ENCODE measurements at regions not wholly inside any gene's neighbourhood (a gene's known extent, or its start where the extent isn't known, plus 50 kb on each side); places are given as distances from the start of the nearest gene placed in this dataset.

DNA sequence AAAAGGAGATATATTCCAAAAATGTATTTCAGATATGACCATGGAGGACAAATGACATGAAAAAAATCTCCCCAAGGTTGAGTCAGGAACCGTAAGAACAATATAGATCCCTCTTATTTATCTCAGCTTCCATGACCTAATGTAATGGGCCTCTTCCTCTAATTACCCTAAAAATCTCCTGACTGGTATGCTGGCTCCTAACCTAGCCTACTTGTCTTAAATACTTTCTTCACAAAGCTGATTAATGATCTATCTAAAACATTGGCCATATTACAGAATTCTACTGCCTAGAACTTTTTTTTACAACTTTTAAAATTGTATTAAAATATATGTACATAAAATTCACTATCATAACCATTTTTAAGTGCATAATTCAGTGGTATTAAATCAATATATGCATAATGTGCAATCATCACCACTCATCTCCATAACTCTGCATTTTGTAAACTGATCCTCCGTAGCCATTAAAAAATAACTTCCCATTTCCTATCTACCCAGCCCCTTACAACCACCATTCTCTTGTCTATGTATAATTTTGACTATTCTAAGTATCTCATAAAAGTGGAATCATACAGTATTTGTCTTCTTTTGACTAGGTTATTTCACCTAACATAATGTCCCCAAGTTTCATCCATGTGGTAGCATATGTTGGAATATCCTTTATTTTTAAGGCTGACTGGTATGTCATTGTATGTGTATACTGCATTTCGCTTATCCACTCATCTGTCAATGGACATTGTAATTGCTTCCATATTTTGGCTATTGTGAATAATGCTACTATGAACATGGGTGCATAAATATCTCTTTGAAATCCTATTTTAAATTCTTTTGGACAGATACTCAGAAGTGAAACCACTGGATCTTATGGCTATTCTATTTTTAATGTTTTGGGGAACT, 464.6 kb downstream of the ADAMTS20 start:
- H3K36me3 ChIP-seq (ENCODE audit: control insufficient read depth in 2 of 2, insufficient read depth in 1 of 2, low read length in 2 of 2) = no peaks in the 10 kb centered on the region
- no peak overlapping the region for H3K27ac ChIP-seq (ENCODE audit: extremely low read depth, low read depth, low read length)
- H3K4me3 ChIP-seq (ENCODE audit: low read depth, low read length) = no peak overlapping the region
- ChIA-PET CTCF (no interaction called here), POLR2A (no interaction called here)
- TF ChIP-seq ZNF239 (tag by site-specific recombination; IDR thresholded peaks at IDR 0.05) (no peak), KLF16 (tag by site-specific recombination; IDR thresholded peaks at IDR 0.05) (no peak), ZFP37 (tag by site-specific recombination; IDR thresholded peaks at IDR 0.05) (no peak), KLF10 (tag by site-specific recombination; IDR thresholded peaks at IDR 0.05) (no peak), ZNF24 (tag by site-specific recombination; IDR thresholded peaks at IDR 0.05) (no peak), ZNF121 (tag by site-specific recombination; IDR thresholded peaks at IDR 0.05) (no peak), ZNF514 (tag by site-specific recombination; IDR thresholded peaks at IDR 0.05) (no peak), FEZF1 (tag by site-specific recombination; IDR thresholded peaks at IDR 0.05) (no peak), ZNF132 (tag by site-specific recombination; IDR thresholded peaks at IDR 0.05; ENCODE audit: borderline replicate concordance) (no peak), ZNF140 (tag by site-specific recombination; IDR thresholded peaks at IDR 0.05) (no peak), ZNF843 (tag by site-specific recombination; IDR thresholded peaks at IDR 0.05) (no peak), ZNF529 (tag by site-specific recombination; IDR thresholded peaks at IDR 0.05; ENCODE audit: insufficient replicate concordance) (no peak), SALL2 (tag by site-specific recombination; IDR thresholded peaks at IDR 0.05; ENCODE audit: borderline replicate concordance) (no peak), ZNF16 (tag by site-specific recombination; IDR thresholded peaks at IDR 0.05; ENCODE audit: low read depth) (no peak), ZNF37A (tag by site-specific recombination; IDR thresholded peaks at IDR 0.05) (no peak)
- TF ChIP-seq, protein P1, sequence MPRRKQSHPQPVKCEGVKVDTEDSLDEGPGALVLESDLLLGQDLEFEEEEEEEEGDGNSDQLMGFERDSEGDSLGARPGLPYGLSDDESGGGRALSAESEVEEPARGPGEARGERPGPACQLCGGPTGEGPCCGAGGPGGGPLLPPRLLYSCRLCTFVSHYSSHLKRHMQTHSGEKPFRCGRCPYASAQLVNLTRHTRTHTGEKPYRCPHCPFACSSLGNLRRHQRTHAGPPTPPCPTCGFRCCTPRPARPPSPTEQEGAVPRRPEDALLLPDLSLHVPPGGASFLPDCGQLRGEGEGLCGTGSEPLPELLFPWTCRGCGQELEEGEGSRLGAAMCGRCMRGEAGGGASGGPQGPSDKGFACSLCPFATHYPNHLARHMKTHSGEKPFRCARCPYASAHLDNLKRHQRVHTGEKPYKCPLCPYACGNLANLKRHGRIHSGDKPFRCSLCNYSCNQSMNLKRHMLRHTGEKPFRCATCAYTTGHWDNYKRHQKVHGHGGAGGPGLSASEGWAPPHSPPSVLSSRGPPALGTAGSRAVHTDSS (tag by site-specific recombination; IDR thresholded peaks at IDR 0.05) = no peak
- TF ChIP-seq, protein P2, sequence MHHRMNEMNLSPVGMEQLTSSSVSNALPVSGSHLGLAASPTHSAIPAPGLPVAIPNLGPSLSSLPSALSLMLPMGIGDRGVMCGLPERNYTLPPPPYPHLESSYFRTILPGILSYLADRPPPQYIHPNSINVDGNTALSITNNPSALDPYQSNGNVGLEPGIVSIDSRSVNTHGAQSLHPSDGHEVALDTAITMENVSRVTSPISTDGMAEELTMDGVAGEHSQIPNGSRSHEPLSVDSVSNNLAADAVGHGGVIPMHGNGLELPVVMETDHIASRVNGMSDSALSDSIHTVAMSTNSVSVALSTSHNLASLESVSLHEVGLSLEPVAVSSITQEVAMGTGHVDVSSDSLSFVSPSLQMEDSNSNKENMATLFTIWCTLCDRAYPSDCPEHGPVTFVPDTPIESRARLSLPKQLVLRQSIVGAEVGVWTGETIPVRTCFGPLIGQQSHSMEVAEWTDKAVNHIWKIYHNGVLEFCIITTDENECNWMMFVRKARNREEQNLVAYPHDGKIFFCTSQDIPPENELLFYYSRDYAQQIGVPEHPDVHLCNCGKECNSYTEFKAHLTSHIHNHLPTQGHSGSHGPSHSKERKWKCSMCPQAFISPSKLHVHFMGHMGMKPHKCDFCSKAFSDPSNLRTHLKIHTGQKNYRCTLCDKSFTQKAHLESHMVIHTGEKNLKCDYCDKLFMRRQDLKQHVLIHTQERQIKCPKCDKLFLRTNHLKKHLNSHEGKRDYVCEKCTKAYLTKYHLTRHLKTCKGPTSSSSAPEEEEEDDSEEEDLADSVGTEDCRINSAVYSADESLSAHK (tag by site-specific recombination; IDR thresholded peaks at IDR 0.05) = no peak
- TF ChIP-seq, protein P3, sequence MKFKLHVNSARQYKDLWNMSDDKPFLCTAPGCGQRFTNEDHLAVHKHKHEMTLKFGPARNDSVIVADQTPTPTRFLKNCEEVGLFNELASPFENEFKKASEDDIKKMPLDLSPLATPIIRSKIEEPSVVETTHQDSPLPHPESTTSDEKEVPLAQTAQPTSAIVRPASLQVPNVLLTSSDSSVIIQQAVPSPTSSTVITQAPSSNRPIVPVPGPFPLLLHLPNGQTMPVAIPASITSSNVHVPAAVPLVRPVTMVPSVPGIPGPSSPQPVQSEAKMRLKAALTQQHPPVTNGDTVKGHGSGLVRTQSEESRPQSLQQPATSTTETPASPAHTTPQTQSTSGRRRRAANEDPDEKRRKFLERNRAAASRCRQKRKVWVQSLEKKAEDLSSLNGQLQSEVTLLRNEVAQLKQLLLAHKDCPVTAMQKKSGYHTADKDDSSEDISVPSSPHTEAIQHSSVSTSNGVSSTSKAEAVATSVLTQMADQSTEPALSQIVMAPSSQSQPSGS (tag by site-specific recombination; IDR thresholded peaks at IDR 0.05; ENCODE audit: low read depth) = no peak
- TF ChIP-seq, protein P4, sequence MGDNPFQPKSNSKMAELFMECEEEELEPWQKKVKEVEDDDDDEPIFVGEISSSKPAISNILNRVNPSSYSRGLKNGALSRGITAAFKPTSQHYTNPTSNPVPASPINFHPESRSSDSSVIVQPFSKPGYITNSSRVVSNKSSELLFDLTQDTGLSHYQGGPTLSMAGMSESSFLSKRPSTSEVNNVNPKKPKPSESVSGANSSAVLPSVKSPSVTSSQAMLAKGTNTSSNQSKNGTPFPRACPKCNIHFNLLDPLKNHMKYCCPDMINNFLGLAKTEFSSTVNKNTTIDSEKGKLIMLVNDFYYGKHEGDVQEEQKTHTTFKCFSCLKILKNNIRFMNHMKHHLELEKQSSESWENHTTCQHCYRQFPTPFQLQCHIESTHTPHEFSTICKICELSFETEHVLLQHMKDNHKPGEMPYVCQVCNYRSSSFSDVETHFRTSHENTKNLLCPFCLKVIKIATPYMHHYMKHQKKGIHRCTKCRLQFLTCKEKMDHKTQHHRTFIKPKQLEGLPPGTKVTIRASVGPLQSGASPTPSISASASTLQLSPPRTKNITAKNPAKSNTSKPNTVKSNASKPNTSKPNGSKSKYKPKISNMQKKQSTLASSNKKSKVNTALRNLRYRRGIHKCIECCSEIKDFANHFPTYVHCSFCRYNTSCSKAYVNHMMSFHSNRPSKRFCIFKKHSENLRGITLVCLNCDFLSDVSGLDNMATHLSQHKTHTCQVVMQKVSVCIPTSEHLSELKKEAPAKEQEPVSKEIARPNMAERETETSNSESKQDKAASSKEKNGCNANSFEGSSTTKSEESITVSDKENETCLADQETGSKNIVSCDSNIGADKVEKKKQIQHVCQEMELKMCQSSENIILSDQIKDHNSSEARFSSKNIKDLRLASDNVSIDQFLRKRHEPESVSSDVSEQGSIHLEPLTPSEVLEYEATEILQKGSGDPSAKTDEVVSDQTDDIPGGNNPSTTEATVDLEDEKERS (tag by site-specific recombination; IDR thresholded peaks at IDR 0.05) = no peak
- TF ChIP-seq, protein P5, sequence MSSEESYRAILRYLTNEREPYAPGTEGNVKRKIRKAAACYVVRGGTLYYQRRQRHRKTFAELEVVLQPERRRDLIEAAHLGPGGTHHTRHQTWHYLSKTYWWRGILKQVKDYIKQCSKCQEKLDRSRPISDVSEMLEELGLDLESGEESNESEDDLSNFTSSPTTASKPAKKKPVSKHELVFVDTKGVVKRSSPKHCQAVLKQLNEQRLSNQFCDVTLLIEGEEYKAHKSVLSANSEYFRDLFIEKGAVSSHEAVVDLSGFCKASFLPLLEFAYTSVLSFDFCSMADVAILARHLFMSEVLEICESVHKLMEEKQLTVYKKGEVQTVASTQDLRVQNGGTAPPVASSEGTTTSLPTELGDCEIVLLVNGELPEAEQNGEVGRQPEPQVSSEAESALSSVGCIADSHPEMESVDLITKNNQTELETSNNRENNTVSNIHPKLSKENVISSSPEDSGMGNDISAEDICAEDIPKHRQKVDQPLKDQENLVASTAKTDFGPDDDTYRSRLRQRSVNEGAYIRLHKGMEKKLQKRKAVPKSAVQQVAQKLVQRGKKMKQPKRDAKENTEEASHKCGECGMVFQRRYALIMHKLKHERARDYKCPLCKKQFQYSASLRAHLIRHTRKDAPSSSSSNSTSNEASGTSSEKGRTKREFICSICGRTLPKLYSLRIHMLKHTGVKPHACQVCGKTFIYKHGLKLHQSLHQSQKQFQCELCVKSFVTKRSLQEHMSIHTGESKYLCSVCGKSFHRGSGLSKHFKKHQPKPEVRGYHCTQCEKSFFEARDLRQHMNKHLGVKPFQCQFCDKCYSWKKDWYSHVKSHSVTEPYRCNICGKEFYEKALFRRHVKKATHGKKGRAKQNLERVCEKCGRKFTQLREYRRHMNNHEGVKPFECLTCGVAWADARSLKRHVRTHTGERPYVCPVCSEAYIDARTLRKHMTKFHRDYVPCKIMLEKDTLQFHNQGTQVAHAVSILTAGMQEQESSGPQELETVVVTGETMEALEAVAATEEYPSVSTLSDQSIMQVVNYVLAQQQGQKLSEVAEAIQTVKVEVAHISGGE (tag by site-specific recombination; conservative IDR thresholded peaks at IDR 0.05; ENCODE audit: low read depth) = no peak
- no peaks in the 10 kb centered on the region for H3K4me1 ChIP-seq (ENCODE audit: control insufficient read depth, insufficient read depth, low read length)
- no peaks in the 10 kb centered on the region for H3K9me3 ChIP-seq (ENCODE audit: control insufficient read depth, insufficient read depth, low read depth, low read length)
